Parathyroid adenoma (tissue), 2 donors: ENCODE measurements at regions not wholly inside any gene's neighbourhood (a gene's known extent, or its start where the extent isn't known, plus 50 kb on each side); places are given as distances from the start of the nearest gene placed in this dataset.

Experiments used
- H2AFZ ChIP-seq: fragments of 300-600 bp; sonication (generic); one replicate; pipeline ENCODE4 v1.7.0; 2017; ENCODE audit warnings: antibody characterized with exemption, mild to moderate bottlenecking
- H3K27ac ChIP-seq: fragments of 300-600 bp; sonication (generic); one replicate; pipeline ENCODE4 v1.7.0; 2017
- H3K27me3 ChIP-seq: fragments of 300-600 bp; sonication (generic); one replicate; pipeline ENCODE4 v1.7.0; 2017; ENCODE audit warnings: low read length; ENCODE audit not compliant: control insufficient read depth, insufficient read depth
- H3K36me3 ChIP-seq: fragments of 300-600 bp; sonication (generic); one replicate; pipeline ENCODE4 v1.7.0; 2017; ENCODE audit warnings: low read length; ENCODE audit not compliant: control insufficient read depth, insufficient read depth
- H3K4me1 ChIP-seq: fragments of 300-600 bp; sonication (generic); one replicate; pipeline ENCODE4 v1.7.0; 2017; ENCODE audit warnings: control low read depth
- H3K4me2 ChIP-seq: fragments of 300-600 bp; sonication (generic); one replicate; pipeline ENCODE4 v1.7.0; 2017; ENCODE audit warnings: low read length
- H3K4me3 ChIP-seq: fragments of 300-600 bp; sonication (generic); one replicate; pipeline ENCODE4 v1.7.0; 2017; ENCODE audit warnings: low read depth, low read length
- H3K79me2 ChIP-seq: fragments of 300-600 bp; sonication (generic); one replicate; pipeline ENCODE4 v1.7.0; 2017; ENCODE audit warnings: control low read depth
- H3K9ac ChIP-seq: fragments of 300-600 bp; sonication (generic); one replicate; pipeline ENCODE4 v1.7.0; 2017; ENCODE audit warnings: mild to moderate bottlenecking
- H3K9me3 ChIP-seq: fragments of 300-600 bp; sonication (generic); one replicate; pipeline ENCODE4 v1.7.0; 2017; ENCODE audit warnings: low read length; ENCODE audit not compliant: control insufficient read depth
- TF ChIP-seq, protein P1 (sequence below): fragments of 300-600 bp; sonication (generic); IDR thresholded peaks from one replicate; pipeline ENCODE4 v1.7.0; 2017; ENCODE audit warnings: antibody characterized with exemption, mild to moderate bottlenecking
- donor health status: primary hyperparathyroidism.

DNA sequence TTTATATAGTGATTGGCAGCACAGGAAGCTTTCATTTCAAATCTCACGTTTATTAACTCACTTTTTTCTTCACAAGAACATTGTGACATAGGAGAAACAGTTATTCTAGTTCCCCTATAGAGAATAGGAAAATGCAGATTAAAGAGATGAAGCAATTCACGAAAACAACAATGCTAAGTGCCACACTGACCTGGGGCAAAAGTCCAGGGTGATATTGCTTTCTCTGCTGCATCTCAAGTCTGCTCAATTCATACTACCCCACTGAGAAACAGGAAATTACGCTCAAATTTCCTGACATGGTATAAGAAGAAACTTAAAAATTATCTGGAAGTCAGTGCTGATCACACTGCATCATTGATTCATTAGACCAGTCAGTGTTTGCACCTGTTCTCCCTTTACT, 66.7 kb upstream of the SEMA6D start:
- H3K9me3 ChIP-seq, result no peaks in the 10 kb centered on the region
- no peak overlapping the region for H3K27ac ChIP-seq
- no peak overlapping the region for H3K4me2 ChIP-seq
- no peak overlapping the region for H3K4me3 ChIP-seq
- H3K4me1 ChIP-seq, result no peaks in the 10 kb centered on the region
- no peaks in the 10 kb centered on the region for H3K79me2 ChIP-seq
- TF ChIP-seq, protein P1, sequence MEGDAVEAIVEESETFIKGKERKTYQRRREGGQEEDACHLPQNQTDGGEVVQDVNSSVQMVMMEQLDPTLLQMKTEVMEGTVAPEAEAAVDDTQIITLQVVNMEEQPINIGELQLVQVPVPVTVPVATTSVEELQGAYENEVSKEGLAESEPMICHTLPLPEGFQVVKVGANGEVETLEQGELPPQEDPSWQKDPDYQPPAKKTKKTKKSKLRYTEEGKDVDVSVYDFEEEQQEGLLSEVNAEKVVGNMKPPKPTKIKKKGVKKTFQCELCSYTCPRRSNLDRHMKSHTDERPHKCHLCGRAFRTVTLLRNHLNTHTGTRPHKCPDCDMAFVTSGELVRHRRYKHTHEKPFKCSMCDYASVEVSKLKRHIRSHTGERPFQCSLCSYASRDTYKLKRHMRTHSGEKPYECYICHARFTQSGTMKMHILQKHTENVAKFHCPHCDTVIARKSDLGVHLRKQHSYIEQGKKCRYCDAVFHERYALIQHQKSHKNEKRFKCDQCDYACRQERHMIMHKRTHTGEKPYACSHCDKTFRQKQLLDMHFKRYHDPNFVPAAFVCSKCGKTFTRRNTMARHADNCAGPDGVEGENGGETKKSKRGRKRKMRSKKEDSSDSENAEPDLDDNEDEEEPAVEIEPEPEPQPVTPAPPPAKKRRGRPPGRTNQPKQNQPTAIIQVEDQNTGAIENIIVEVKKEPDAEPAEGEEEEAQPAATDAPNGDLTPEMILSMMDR, result no peak
- H3K36me3 ChIP-seq, result no peaks in the 10 kb centered on the region
- H2AFZ ChIP-seq, result no peak overlapping the region
- no peaks in the 10 kb centered on the region for H3K27me3 ChIP-seq
- H3K9ac ChIP-seq, result no peak overlapping the region

- H3K27me3 ChIP-seq, result no peaks in the 10 kb centered on the region
- TF ChIP-seq, protein P1, result no peak
- H3K27ac ChIP-seq, result no peak overlapping the region
- no peak overlapping the region for H2AFZ ChIP-seq
- no peaks in the 10 kb centered on the region for H3K36me3 ChIP-seq
- no peak overlapping the region for H3K4me3 ChIP-seq
- H3K9ac ChIP-seq, result no peak overlapping the region
- no peaks in the 10 kb centered on the region for H3K9me3 ChIP-seq
- H3K4me2 ChIP-seq, result no peak overlapping the region
- no peaks in the 10 kb centered on the region for H3K4me1 ChIP-seq
- no peaks in the 10 kb centered on the region for H3K79me2 ChIP-seq
Measured at GRCh38 chr15:47652328-47652727, 65.0 kb upstream of the SEMA6D start.

DNA sequence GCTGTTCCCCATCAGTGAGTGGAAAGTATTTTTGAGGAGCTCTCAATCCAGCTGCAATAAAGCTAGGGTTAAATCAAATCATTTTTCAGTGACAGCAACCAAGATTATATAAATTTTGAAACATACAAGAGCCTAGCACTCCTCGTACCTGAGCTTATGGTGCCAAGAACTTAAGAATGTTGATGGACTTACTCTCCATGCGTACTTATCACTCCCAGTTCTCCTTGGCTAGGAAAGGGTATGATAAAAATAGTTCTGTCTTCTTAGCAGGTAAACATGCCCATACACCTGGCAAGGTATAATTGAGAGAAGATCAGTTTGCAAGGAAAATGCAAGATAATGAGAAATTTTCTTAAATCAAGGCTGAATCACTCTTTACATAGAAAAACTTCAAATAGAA, 64.5 kb upstream of the SEMA6D start:
- Histone ChIP-seq H3K4me1 (no peaks in the 10 kb centered on the region), H3K4me3 (no peak overlapping the region), H3K27ac (no peak overlapping the region), H3K27me3 (no peaks in the 10 kb centered on the region), H3K79me2 (no peaks in the 10 kb centered on the region), H3K9ac (no peak overlapping the region), H3K4me2 (no peak overlapping the region), H3K36me3 (no peaks in the 10 kb centered on the region), H2AFZ (no peak overlapping the region), H3K9me3 (no peaks in the 10 kb centered on the region)
- TF ChIP-seq, protein P1, result no peak

GRCh38 chr15:47661661-47662180, 55.6 kb upstream of the SEMA6D start:
- Histone ChIP-seq H3K9ac (no peak overlapping the region), H3K36me3 (no peaks in the 10 kb centered on the region), H2AFZ (no peak overlapping the region), H3K9me3 (no peaks in the 10 kb centered on the region), H3K4me2 (no peak overlapping the region), H3K27ac (no peak overlapping the region), H3K79me2 (no peaks in the 10 kb centered on the region), H3K27me3 (no peaks in the 10 kb centered on the region), H3K4me1 (no peaks in the 10 kb centered on the region), H3K4me3 (no peak overlapping the region)
- TF ChIP-seq, protein P1, result no peak

DNA sequence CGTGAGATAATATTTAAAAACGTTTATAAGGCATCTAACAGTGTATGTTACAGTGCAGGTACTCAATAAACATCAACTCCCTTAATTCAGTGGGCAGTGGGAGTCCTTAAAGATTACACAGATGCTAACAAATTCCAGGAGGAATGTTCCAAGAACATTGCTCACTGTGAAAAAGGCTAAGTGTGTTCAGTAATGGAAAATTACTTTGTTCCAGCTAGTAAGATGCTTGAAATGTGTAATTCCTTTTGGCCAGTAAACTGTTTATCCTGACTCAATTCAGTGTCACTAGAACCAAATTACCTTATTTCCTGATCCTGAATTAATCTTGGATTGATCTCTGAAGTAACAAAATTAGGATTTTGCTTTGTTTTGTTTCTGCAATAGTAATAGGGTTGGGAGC, 54.2 kb upstream of the SEMA6D start:
- H3K4me3 ChIP-seq, result no peak overlapping the region
- no peak overlapping the region for H2AFZ ChIP-seq
- H3K27me3 ChIP-seq, result no peaks in the 10 kb centered on the region
- no peak overlapping the region for H3K27ac ChIP-seq
- TF ChIP-seq, protein P1, result no peak
- no peak overlapping the region for H3K4me2 ChIP-seq
- no peaks in the 10 kb centered on the region for H3K9me3 ChIP-seq
- H3K79me2 ChIP-seq, result no peaks in the 10 kb centered on the region
- H3K4me1 ChIP-seq, result no peaks in the 10 kb centered on the region
- H3K9ac ChIP-seq, result no peak overlapping the region
- H3K36me3 ChIP-seq, result no peaks in the 10 kb centered on the region
